Upper lobe of left lung (tissue), 4 donors: ENCODE measurements at regions not wholly inside any gene's neighbourhood (a gene's known extent, or its start where the extent isn't known, plus 50 kb on each side); places are given as distances from the start of the nearest gene placed in this dataset.

ENCODE experiments used
- CTCF ChIP-seq, 6 experiments: fragments of 450-650 bp in 4 of 6; fragments of 200-600 bp in 2 of 6; sonication (generic) in 2 of 6; IDR thresholded peaks; one replicate each; pipeline ENCODE4 v1.5.1; 2016 to 2019; ENCODE audit warnings: antibody characterized with exemption in 6 of 6
- POLR2A ChIP-seq, 4 donors: fragments of 450-650 bp; IDR thresholded peaks; one replicate each; pipeline ENCODE4 v1.5.1; 2016 to 2017; ENCODE audit warnings: antibody characterized with exemption in 4 of 4, mild to moderate bottlenecking in 2 of 4
- POLR2AphosphoS5 ChIP-seq, 2 donors: sonication (generic); formaldehyde crosslinking; IDR thresholded peaks; one replicate each; pipeline ENCODE4 v1.5.1; 2017; ENCODE audit warnings: antibody characterized with exemption in 2 of 2

- TF ChIP-seq CTCF (IDR thresholded peaks at IDR 0.05): no peak
- TF ChIP-seq POLR2A (IDR thresholded peaks at IDR 0.05): no peak
- no peak for TF ChIP-seq POLR2AphosphoS5 (IDR thresholded peaks at IDR 0.05)
Observed at GRCh38 chr6:81475646-81476045, 276.8 kb downstream of the TENT5A start.
